Heart right ventricle (tissue), 16 donors: ENCODE measurements at regions not wholly inside any gene's neighbourhood (a gene's known extent, or its start where the extent isn't known, plus 50 kb on each side); places are given as distances from the start of the nearest gene placed in this dataset.
A peak's percentile ranks its signal among the peaks of the same experiment; 100 is the strongest.

Experiments used
- ATAC-seq, 8 donors: fragments of 200-7000 bp; cut with Tn5 transposase; one replicate each; pipeline ENCODE4 v1.9.1; 2020; ENCODE audit warnings: mild to moderate bottlenecking in 8 of 8, moderate library complexity in 8 of 8, moderate number of reproducible peaks in 1 of 8
- DNase-seq, 2 donors: peaks; one replicate each; pipeline ENCODE4 v3.0.0-alpha.2; 2020
- H3K27ac ChIP-seq, 10 donors: fragments of 200-600 bp; sonication (generic) in 2 of 10; one replicate each; pipeline versions ENCODE4 v1.5.0 to v1.8.0; 2020 to 2022; ENCODE audit warnings: mild to moderate bottlenecking in 3 of 10
- H3K27me3 ChIP-seq, 7 donors: fragments of 200-600 bp; one replicate each; pipeline ENCODE4 v1.8.0; 2021 to 2022; ENCODE audit warnings: mild to moderate bottlenecking in 2 of 7
- H3K36me3 ChIP-seq, 9 donors: fragments of 200-600 bp; sonication (generic) in 1 of 9; one replicate each; pipeline versions ENCODE4 v1.5.0 to v1.8.0; 2020 to 2022; ENCODE audit warnings: mild to moderate bottlenecking in 2 of 9
- H3K4me1 ChIP-seq, 9 donors: fragments of 200-600 bp; sonication (generic) in 1 of 9; one replicate each; pipeline versions ENCODE4 v1.5.0 to v1.8.0; 2020 to 2022; ENCODE audit warnings: mild to moderate bottlenecking in 4 of 9
- H3K4me3 ChIP-seq, 10 donors: fragments of 200-600 bp; sonication (generic) in 2 of 10; one replicate each; pipeline versions ENCODE4 v1.5.0 to v1.8.0; 2020 to 2022; ENCODE audit warnings: mild to moderate bottlenecking in 7 of 10, moderate library complexity in 2 of 10
- H3K9me3 ChIP-seq, 11 donors: fragments of 200-600 bp in 10 of 11; sonication (generic) in 2 of 11; one replicate each; pipeline versions ENCODE4 v1.5.0 to v1.8.0; 2013 to 2022; ENCODE audit warnings: mild to moderate bottlenecking in 2 of 11, control low read depth in 1 of 11, moderate library complexity in 1 of 11
- CTCF ChIP-seq, 9 donors: fragments of 200-600 bp; sonication (generic) in 2 of 9; IDR thresholded peaks; one replicate each; pipeline versions ENCODE4 v1.5.0 to v1.8.0; 2021 to 2022; ENCODE audit warnings: antibody characterized with exemption in 9 of 9, mild to moderate bottlenecking in 5 of 9, moderate library complexity in 1 of 9
- WGBS, 2 donors: extraction: QIAGEN DNeasy Blood & Tissue Kit; methylation state at CpG; one replicate each; pipeline ENCODE4 v1.1.7; 2013; ENCODE audit warnings: inconsistent platforms in 1 of 2; 5-methylcytosine and 5-hydroxymethylcytosine counted together
- intact Hi-C, 10 donors: fragments of 100-400 bp; cut with DNase I; formaldehyde crosslinking; loops; one replicate each; pipeline versions ENCODE4 v1.11.1 to v1.14.2; 2022
- donor health status: Arrhythmogenic right ventricular cardiomyopathy.
- donor health status: ischemic (EF 13 %, LVEDD 7.1; RV severe dilation, severe dysfunction).
- donor health status: healthy with polysubstance abuse.
- donor health status: DM: no; HTN: yes; CAD: no.
- donor health status: DM: no; HTN: no; CAD: no.
- donor health status: ischemic (EF 25% LVEDD 6.9; RV normal size, moderate dysfunction).
- donor health status: ischemic (EF 25% LVEDD 5.7; RV mildly dilated, moderate dysfunction).
- donor health status: healthy.
- donor health status: DM: yes; HTN: yes; CAD: no.
- donor health status: Ischemic cardiomyopathy.
- donor health status: ischemic (EF 35%, LVEDD 5.7; RV mildly dilated, moderate dysfunction).
- donor health status: nonischemic (EF 11% LVEDD 7.7; RV severe dilation, severe dysfunction).
- donor health status: DM: yes; HTN: yes; CAD: no.
- donor health status: PGD.
- donor health status: ischemic (EF 29% LVEDD 5.4; RV normal size, mild dysfunction).
- donor health status: nonischemic (EF 23%, LVEDD 6.1; RV moderate dilation, normal function).

GRCh38 chr4:4919927-4920326 lies 60.5 kb downstream of the MSX1 start:
- DNase-seq (no peak), ATAC-seq (peak in 3 of 8 donors; percentile 20 to 57 (median 30))
- Histone ChIP-seq H3K4me3 (no peak overlapping the region), H3K27me3 (peaks cover 0 to 31% (median 11%) of the 10 kb centered on the region in 7 donors), H3K4me1 (no peaks in the 10 kb centered on the region), H3K36me3 (no peaks in the 10 kb centered on the region), H3K27ac (no peak overlapping the region), H3K9me3 (no peaks in the 10 kb centered on the region)
- WGBS, 2 donors: 84 to 85% methylated on average over 11 of the region's 11 CpGs
- TF ChIP-seq CTCF (IDR thresholded peaks at IDR 0.05): no peak
- intact Hi-C loops: no loop called here

GRCh38 chr4:4921077-4921476 lies 61.6 kb downstream of the MSX1 start:
- TF ChIP-seq CTCF (IDR thresholded peaks at IDR 0.05): no peak
- no peak overlapping the region for H3K4me3 ChIP-seq
- no peaks in the 10 kb centered on the region for H3K9me3 ChIP-seq
- H3K36me3 ChIP-seq: no peaks in the 10 kb centered on the region
- intact Hi-C loops: no loop called here
- H3K27me3 ChIP-seq: peaks cover 0 to 34% (median 11%) of the 10 kb centered on the region in 7 donors
- 89 to 92% methylated on average over 2 of the region's 2 CpGs for WGBS, 2 donors
- no peak overlapping the region for H3K27ac ChIP-seq
- ATAC-seq: no peak
- no peaks in the 10 kb centered on the region for H3K4me1 ChIP-seq
- DNase-seq: no peak

- Histone ChIP-seq H3K9me3 (no peaks in the 10 kb centered on the region), H3K4me1 (no peaks in the 10 kb centered on the region), H3K36me3 (no peaks in the 10 kb centered on the region), H3K4me3 (no peak overlapping the region), H3K27me3 (peaks cover 0 to 33% (median 11%) of the 10 kb centered on the region in 7 donors), H3K27ac (no peak overlapping the region)
- 78 to 96% methylated on average over 2 of the region's 2 CpGs for WGBS, 2 donors
- intact Hi-C loops: no loop called here
- no peak for TF ChIP-seq CTCF (IDR thresholded peaks at IDR 0.05)
- DNase-seq (no peak), ATAC-seq (no peak)
Measured at GRCh38 chr4:4922441-4922840, 63.0 kb downstream of the MSX1 start.

- intact Hi-C loops: no loop called here
- 37 to 43% methylated on average over 1 of the region's 1 CpG for WGBS, 2 donors
- H3K27me3 ChIP-seq: peaks cover 0 to 33% (median 11%) of the 10 kb centered on the region in 7 donors
- H3K27ac ChIP-seq: no peak overlapping the region
- no peaks in the 10 kb centered on the region for H3K4me1 ChIP-seq
- H3K4me3 ChIP-seq: no peak overlapping the region
- DNase-seq (no peak), ATAC-seq (no peak)
- no peaks in the 10 kb centered on the region for H3K9me3 ChIP-seq
- no peak for TF ChIP-seq CTCF (IDR thresholded peaks at IDR 0.05)
- no peaks in the 10 kb centered on the region for H3K36me3 ChIP-seq
Measured at GRCh38 chr4:4923201-4923600, 63.7 kb downstream of the MSX1 start.
